ENCODE measurements at regions not wholly inside any gene's neighbourhood (a gene's known extent, or its start where the extent isn't known, plus 50 kb on each side); places are given as distances from the start of the nearest gene placed in this dataset.

- TF ChIP-seq ZNF565 (CRISPR knock-in tag; conservative IDR thresholded peaks at IDR 0.05; ENCODE audit: low read depth) (no peak), SNAI2 (CRISPR knock-in tag; IDR thresholded peaks at IDR 0.05) (no peak), ZFP30 (CRISPR knock-in tag; IDR thresholded peaks at IDR 0.05) (no peak), POU6F1 (CRISPR knock-in tag; IDR thresholded peaks at IDR 0.05; ENCODE audit: borderline replicate concordance, low read depth) (peak; percentile 29; the same call in 1 of the 2 replicates), TOX (CRISPR knock-in tag; IDR thresholded peaks at IDR 0.05; ENCODE audit: borderline replicate concordance) (peak; percentile 78; the same call in 1 of the 2 replicates)
- ATAC-seq, result peak; percentile 98
Measured at GRCh38 chr3:99473321-99473751, 165.1 kb upstream of the COL8A1 start.

- TF ChIP-seq CREB5 (CRISPR knock-in tag; IDR thresholded peaks at IDR 0.05; ENCODE audit: low read depth), result no peak
- ATAC-seq, result no peak
Measured at GRCh38 chr3:99472385-99472784, 166.0 kb upstream of the COL8A1 start.

GRCh38 chr3:99471353-99472323 lies 166.8 kb upstream of the COL8A1 start:
- ATAC-seq, result no peak
- TF ChIP-seq BACH2 (CRISPR knock-in tag; IDR thresholded peaks at IDR 0.05; ENCODE audit: borderline replicate concordance) (no peak), GLIS3 (CRISPR knock-in tag; IDR thresholded peaks at IDR 0.05) (no peak)

- no peak for ATAC-seq
- TF ChIP-seq PATZ1 (CRISPR knock-in tag; IDR thresholded peaks at IDR 0.05; ENCODE audit: borderline replicate concordance), result no peak
- TF ChIP-seq ISL1 (CRISPR knock-in tag; IDR thresholded peaks at IDR 0.05), result no peak
- TF ChIP-seq CSRNP3 (CRISPR knock-in tag; IDR thresholded peaks at IDR 0.05), result no peak
- no peak for TF ChIP-seq TCF4 (CRISPR knock-in tag; IDR thresholded peaks at IDR 0.05; ENCODE audit: borderline replicate concordance)
- TF ChIP-seq ZNF565 (CRISPR knock-in tag; conservative IDR thresholded peaks at IDR 0.05; ENCODE audit: low read depth), result no peak
- no peak for TF ChIP-seq ZFP3 (CRISPR knock-in tag; IDR thresholded peaks at IDR 0.05)
- no peak for TF ChIP-seq CREB5 (CRISPR knock-in tag; IDR thresholded peaks at IDR 0.05; ENCODE audit: low read depth)
- no peak for TF ChIP-seq TSHZ2 (CRISPR knock-in tag; IDR thresholded peaks at IDR 0.05)
- no peak for TF ChIP-seq GLIS3 (CRISPR knock-in tag; IDR thresholded peaks at IDR 0.05)
- TF ChIP-seq TOX (CRISPR knock-in tag; IDR thresholded peaks at IDR 0.05; ENCODE audit: borderline replicate concordance), result no peak
- TF ChIP-seq ZNF8 (CRISPR knock-in tag; IDR thresholded peaks at IDR 0.05), result no peak
Measured at GRCh38 chr3:99470841-99471240, 167.6 kb upstream of the COL8A1 start.

All from SK-N-SH treated with all-trans-retinoic acid at 6 μM for 48 hours (cell line).